SJSA1 (cell line): ENCODE measurements at regions not wholly inside any gene's neighbourhood (a gene's known extent, or its start where the extent isn't known, plus 50 kb on each side); places are given as distances from the start of the nearest gene placed in this dataset.

ENCODE experiments used
- DNase-seq, 2 experiments: peaks; one replicate each; pipeline ENCODE4 v3.0.0-alpha.2; 2015 to 2020; ENCODE audit warnings: low spot score in 2 of 2, low read depth in 1 of 2
- H3K27ac ChIP-seq: fragments of 250-450 bp; sonication (Bioruptor Pico); 2 replicates; pipeline ENCODE4 v1.5.1; 2020; ENCODE audit warnings: mild to moderate bottlenecking, moderate library complexity
- H3K27me3 ChIP-seq: fragments of 250-450 bp; sonication (Bioruptor Pico); replicated peaks from 2 replicates; pipeline ENCODE4 v1.5.1; 2020; ENCODE audit warnings: mild to moderate bottlenecking, moderate library complexity
- H3K36me3 ChIP-seq: fragments of 250-450 bp; sonication (Bioruptor Pico); 2 replicates; pipeline ENCODE4 v1.5.1; 2020; ENCODE audit warnings: mild to moderate bottlenecking
- H3K4me1 ChIP-seq: fragments of 250-450 bp; sonication (Bioruptor Pico); replicated peaks from 2 replicates; pipeline ENCODE4 v1.6.1; 2021; ENCODE audit warnings: mild to moderate bottlenecking
- H3K4me3 ChIP-seq: fragments of 250-450 bp; sonication (Bioruptor Pico); 2 replicates; pipeline ENCODE4 v1.5.1; 2020; ENCODE audit warnings: mild to moderate bottlenecking
- H3K9me3 ChIP-seq: fragments of 250-450 bp; sonication (Bioruptor Pico); replicated peaks from 2 replicates; pipeline ENCODE4 v1.5.1; 2020; ENCODE audit warnings: mild to moderate bottlenecking

DNA sequence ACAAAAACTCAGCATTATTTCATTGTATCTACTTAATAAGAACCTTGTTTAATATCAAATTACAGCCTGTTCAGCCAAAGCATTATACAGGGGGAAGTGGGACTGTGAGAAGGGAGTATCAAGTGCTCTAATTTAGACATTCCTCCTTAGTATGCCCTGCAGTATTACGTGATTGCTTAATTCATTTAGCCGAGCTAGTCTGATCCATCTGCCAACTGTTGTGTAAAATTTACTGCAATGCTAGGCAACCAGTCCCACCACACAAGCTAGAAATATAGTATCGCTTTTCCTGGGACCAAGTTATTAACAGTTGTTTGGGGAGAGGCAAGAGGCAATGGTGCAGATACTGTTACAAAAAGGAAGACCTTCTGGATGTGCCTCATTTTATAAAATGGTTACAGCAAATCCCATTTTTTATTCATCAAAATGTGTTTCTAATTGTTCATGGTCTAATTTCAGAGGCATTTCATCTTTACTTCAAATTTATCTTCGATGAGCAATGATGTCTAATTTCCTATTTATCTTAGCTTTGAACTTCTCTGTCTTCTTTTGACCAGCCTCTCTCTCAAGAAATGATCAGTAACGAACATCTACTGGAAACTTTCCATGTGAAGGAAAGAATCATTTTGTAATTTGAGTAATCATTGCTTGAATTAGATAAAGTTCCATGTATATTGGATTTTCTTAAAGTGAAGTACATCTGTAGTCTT, 283.3 kb downstream of the DUSP10 start:
- no peak overlapping the region for H3K4me3 ChIP-seq
- no peak for DNase-seq
- H3K27ac ChIP-seq = no peak overlapping the region
- peaks cover 11% of the 10 kb centered on the region for H3K4me1 ChIP-seq
- H3K9me3 ChIP-seq = no peaks in the 10 kb centered on the region
- no peaks in the 10 kb centered on the region for H3K27me3 ChIP-seq
- no peaks in the 10 kb centered on the region for H3K36me3 ChIP-seq

DNA sequence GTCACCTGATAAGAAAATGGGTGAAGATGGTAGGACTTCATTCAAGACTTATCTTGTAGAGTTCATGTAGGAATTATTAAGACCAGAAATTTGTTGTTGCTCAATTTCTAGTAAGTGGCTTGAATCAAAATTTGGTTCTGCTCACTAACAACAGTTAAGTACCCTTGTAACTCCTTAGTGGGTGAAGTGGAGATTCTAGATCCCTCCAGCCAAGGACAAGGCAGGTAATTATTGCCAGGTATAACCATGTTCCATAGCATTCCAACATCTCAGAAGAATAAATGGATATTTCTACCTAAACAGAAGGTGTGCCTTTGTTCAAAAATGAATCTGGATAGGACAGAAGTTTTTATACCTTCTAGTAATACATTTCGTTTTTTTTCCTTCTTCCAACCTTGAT, 282.3 kb downstream of the DUSP10 start:
- H3K4me3 ChIP-seq = no peak overlapping the region
- H3K36me3 ChIP-seq = no peaks in the 10 kb centered on the region
- no peaks in the 10 kb centered on the region for H3K9me3 ChIP-seq
- H3K27ac ChIP-seq = no peak overlapping the region
- DNase-seq = no peak
- no peaks in the 10 kb centered on the region for H3K27me3 ChIP-seq
- H3K4me1 ChIP-seq = peaks cover 3% of the 10 kb centered on the region

DNA sequence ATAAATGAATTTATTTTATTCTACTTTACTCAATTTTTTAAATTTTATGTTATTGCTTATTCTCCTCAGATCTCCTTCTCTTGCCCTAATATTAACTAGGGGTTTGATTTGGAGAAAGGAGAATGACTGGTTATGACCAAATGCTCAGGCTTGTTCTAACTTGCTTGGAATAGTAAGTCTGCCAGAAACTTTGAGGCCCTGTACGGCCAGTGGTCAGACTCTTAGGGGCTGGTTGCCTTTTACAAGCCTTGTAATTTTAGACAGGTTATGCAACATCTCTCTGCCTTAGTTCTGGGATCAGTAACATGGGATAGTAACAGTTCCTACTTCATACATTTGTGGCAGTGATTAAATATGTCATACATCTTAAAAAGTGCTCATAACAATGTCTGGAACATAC, 279.5 kb downstream of the DUSP10 start:
- Histone ChIP-seq H3K27ac (no peak overlapping the region), H3K4me3 (no peak overlapping the region), H3K9me3 (no peaks in the 10 kb centered on the region), H3K27me3 (no peaks in the 10 kb centered on the region), H3K36me3 (no peaks in the 10 kb centered on the region), H3K4me1 (no peaks in the 10 kb centered on the region)
- DNase-seq = no peak

DNA sequence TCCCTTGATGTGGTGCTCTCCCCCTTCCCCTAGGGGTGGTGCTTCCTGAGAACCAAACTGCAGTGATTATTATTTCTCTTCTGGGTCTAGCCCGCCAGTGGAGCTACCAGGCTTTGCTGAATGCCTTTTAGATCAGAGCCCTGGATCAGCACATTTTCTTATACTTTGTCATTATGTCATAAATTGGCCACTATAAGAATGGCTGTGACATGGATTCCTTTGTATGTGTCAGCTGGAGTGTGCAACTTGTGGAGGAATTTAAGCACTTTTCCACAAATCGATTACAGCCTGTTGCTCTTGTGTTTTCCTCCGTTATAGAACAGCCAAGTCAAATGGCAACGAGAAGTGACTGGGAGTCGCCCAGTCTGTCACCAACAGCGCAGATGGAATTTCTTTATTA, 273.3 kb downstream of the DUSP10 start:
- no peak overlapping the region for H3K4me3 ChIP-seq
- H3K9me3 ChIP-seq = no peaks in the 10 kb centered on the region; the same call in 1 of the 2 replicates
- H3K36me3 ChIP-seq = no peaks in the 10 kb centered on the region
- no peaks in the 10 kb centered on the region for H3K27me3 ChIP-seq
- DNase-seq = no peak
- no peak overlapping the region for H3K27ac ChIP-seq
- H3K4me1 ChIP-seq = no peaks in the 10 kb centered on the region

DNA sequence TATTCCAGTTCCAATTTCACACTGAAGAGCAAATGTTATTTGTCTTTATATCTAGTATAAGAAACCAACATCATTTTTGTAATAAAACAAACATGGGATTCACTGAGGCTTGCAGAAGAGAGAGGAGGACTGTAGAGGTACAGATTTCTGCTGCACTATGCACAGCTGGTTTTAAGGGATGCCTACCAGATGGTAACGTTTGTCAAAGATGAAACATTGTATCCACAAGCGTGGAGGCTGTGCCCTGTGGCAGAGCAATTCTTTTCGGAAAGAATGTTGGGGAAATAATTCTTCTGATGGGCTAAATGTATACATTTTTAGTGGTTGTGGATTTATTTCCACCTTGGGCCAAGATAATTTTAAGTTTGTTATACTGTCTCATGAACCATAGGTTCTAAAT, 272.4 kb downstream of the DUSP10 start:
- Histone ChIP-seq H3K27me3 (no peaks in the 10 kb centered on the region), H3K4me3 (no peak overlapping the region), H3K4me1 (no peaks in the 10 kb centered on the region), H3K36me3 (no peaks in the 10 kb centered on the region), H3K9me3 (no peaks in the 10 kb centered on the region; the same call in 1 of the 2 replicates), H3K27ac (no peak overlapping the region)
- DNase-seq = no peak

DNA sequence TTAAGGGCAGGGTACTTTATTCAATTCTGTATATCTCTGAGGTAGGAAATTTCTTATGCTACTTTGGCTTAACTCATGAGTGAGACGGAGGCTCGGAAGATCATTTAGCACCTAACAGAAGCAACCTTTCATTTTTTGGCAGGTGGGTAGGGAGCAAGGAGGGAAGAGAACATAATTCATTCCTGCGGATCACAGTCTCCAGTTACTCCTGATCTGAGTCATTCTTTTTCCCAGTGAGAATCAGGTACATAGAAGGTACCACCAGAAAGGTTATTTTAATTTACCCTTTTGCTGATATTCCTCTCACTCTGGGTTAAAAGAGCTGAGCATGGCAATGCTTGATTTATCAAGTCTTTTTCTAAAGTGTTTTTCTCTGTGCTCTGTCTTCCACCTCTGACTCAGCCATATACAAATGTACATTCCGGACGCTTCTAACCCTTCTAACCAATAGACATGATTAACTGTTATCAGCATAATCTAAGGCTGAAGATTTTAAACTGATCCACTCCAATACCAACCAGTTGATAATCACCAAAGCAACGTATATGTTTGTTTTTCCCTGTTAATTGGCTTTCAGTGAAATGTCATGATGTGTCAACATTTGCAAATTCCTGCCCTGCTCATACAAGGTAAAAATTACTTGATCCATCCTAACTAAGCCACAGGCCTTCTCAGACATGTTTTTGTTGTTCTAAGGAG, 271.7 kb downstream of the DUSP10 start:
- Histone ChIP-seq H3K27ac (no peak overlapping the region), H3K27me3 (no peaks in the 10 kb centered on the region), H3K4me1 (no peaks in the 10 kb centered on the region), H3K4me3 (no peak overlapping the region), H3K36me3 (no peaks in the 10 kb centered on the region), H3K9me3 (no peaks in the 10 kb centered on the region; the same call in 1 of the 2 replicates)
- DNase-seq = no peak

DNA sequence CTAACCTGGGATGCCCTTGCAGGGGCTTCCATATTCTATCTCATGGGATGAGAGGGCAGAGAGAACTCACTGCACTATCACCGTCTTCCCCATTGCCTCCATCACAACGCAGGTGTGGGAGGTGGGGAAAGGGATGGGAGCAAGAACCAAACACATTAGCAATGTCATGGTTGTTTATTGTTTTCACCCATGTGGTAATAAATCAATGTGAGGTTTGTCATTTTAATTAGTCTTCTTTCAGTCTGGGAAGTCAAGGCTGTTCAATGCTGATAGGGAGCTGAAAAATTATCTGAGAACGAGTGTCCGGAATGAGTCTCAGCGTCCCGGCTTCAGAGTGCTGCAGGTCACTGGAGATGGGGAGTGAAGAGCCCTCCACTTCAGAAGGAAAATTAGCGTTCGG, 268.5 kb downstream of the DUSP10 start:
- H3K27me3 ChIP-seq = no peaks in the 10 kb centered on the region
- no peaks in the 10 kb centered on the region for H3K36me3 ChIP-seq
- DNase-seq = no peak
- H3K4me1 ChIP-seq = peaks cover 7% of the 10 kb centered on the region
- no peak overlapping the region for H3K27ac ChIP-seq
- no peaks in the 10 kb centered on the region; the same call in 1 of the 2 replicates for H3K9me3 ChIP-seq
- H3K4me3 ChIP-seq = no peak overlapping the region

DNA sequence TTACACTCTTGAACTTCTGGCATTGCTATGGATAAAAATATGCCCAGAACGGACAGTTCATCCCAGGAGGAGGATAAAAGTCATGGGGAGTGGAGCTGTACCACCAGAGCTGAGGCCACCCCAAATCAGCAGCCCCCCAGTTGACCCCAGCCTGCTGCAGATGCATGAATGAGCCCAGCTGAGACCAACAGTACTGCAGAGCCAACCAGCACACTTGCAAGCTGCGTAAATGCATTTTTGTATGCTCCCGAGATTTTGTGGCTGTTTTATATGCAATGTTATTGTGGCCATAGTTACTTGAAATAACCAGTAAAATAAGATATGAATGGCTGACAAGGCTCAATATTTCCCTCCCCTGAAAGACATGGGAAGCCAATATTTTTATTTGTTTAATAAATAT, 264.6 kb downstream of the DUSP10 start:
- no peak for DNase-seq
- Histone ChIP-seq H3K27ac (no peak overlapping the region), H3K9me3 (no peaks in the 10 kb centered on the region), H3K4me1 (peaks cover 10% of the 10 kb centered on the region), H3K4me3 (no peak overlapping the region), H3K36me3 (no peaks in the 10 kb centered on the region), H3K27me3 (no peaks in the 10 kb centered on the region)

DNA sequence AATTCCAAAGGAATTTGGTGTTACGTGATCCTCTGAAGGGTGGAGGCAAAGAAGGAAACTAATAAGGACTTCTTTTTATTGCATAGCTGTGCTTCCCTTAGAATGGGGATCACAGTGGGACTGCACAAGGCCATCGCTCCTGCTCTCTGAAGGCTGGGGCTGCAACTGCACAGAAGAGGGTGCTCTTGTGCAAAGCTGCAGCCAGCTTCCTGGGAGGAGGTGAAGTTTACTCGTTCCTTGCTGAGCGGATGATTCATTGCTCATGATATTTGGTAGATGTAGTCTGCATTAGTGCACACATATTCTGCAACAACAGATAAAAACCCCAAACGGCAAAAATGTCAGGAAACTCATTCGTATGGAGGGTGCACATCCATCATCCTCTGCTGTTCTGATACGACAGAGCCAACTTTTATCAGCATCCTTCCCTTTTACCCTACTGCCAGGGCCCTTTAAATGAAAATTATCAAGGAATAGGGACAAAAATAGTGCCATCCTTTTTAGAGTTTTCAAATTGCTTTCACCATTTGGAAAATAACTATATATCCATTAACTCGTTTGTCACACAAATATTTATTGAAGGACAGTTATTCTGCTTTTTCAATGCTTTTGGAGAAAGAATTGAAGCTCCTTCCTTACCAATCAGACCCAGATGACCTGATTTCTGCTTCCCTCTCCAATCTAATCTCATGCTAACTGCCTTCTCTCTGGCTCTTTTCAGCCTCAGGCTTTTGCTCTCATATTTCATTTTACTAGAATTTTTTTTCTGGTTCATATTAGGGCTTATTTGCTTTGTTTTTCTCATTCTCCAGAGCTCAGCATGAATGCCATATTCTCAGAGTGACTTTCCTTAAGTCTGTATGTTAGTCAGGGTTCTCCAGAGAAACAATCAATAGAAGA, 263.6 kb downstream of the DUSP10 start:
- Histone ChIP-seq H3K36me3 (no peaks in the 10 kb centered on the region), H3K4me1 (peaks cover 10% of the 10 kb centered on the region), H3K27me3 (no peaks in the 10 kb centered on the region), H3K27ac (no peak overlapping the region), H3K4me3 (no peak overlapping the region), H3K9me3 (no peaks in the 10 kb centered on the region)
- peak; percentile 73 to 81 for DNase-seq

DNA sequence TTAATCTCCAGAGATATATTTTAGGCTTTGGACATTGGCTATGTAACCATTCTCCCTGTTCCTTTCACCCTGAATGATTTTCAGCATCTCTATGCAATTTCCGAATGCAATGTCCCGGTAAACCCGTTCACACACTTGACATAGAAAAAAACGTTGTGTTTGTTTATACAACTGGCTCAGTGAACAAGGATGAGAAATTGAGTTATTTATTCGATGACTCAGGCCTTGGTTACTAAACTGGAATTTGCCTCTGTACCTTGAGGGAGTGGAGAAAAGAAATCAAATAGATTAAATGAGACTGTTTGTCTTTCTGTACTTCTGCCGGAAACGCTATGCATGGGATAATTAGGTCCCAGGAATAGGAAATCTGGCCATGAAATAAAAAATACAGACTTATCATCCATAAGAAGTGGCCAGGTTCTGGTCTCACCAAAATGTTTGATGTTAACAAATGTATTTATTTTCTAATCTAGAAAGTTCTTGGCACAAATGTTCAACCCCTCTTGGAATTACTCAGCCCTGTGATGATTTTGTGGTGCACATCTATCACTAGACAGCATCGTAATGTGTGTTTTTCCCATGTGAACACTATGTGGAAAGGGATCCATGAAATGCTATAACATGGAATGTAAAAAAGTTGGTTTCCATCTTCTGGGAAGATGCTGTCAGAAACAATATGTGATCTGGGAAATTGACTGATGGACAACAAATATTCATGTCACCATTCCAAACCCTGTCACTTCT, 253.9 kb downstream of the DUSP10 start:
- Histone ChIP-seq H3K27ac (peak overlapping the region; percentile 44), H3K4me1 (peaks cover 20% of the 10 kb centered on the region), H3K9me3 (no peaks in the 10 kb centered on the region), H3K4me3 (no peak overlapping the region), H3K27me3 (no peaks in the 10 kb centered on the region), H3K36me3 (no peaks in the 10 kb centered on the region)
- peak in 1 of 2 experiments; percentile 86 for DNase-seq

DNA sequence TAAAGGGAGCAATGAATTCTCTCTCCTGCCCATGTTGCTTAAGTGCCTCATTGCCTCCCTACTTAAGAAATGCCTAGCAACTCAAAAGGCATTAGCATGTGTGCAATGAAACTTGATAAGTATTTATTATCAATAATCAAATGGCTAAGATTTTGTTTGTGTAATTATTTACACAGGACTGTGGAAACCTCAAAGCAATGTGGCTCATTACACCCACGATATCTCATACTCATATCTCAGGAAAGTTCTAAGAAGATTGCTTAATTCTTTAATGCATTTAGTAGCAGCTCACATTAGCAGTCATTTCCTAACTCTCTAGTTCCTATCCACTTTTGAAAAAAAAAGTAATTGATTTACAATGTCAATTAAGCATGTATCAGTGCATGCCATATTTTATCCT, 253.3 kb downstream of the DUSP10 start:
- no peak overlapping the region for H3K4me3 ChIP-seq
- no peak for DNase-seq
- peaks cover 20% of the 10 kb centered on the region for H3K4me1 ChIP-seq
- H3K27ac ChIP-seq = peak overlapping the region; percentile 44
- no peaks in the 10 kb centered on the region for H3K9me3 ChIP-seq
- H3K36me3 ChIP-seq = no peaks in the 10 kb centered on the region
- H3K27me3 ChIP-seq = no peaks in the 10 kb centered on the region

DNA sequence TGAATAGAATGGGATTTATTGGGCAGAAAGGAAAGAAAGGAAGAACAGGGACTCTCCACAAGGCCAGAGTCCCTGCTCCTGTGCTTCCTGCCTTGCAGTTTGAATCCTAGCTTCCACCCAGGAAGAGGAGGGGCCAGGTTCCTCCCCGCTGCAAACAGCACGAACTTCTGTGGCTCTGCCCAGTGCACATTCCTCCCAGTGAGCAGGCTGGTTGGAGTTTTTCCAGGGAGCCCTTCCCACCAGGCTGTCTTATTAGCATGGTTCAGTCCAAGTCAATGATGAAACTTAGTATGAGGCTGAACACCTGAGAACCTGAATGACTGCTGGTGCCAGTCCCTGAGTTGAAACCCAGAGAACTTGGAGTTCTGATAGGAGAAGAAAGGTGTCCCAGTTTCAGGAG, 247.2 kb downstream of the DUSP10 start:
- Histone ChIP-seq H3K27ac (no peak overlapping the region), H3K9me3 (no peaks in the 10 kb centered on the region), H3K36me3 (no peaks in the 10 kb centered on the region), H3K4me1 (no peaks in the 10 kb centered on the region), H3K27me3 (no peaks in the 10 kb centered on the region), H3K4me3 (no peak overlapping the region)
- peak in 1 of 2 experiments; percentile 46 for DNase-seq

DNA sequence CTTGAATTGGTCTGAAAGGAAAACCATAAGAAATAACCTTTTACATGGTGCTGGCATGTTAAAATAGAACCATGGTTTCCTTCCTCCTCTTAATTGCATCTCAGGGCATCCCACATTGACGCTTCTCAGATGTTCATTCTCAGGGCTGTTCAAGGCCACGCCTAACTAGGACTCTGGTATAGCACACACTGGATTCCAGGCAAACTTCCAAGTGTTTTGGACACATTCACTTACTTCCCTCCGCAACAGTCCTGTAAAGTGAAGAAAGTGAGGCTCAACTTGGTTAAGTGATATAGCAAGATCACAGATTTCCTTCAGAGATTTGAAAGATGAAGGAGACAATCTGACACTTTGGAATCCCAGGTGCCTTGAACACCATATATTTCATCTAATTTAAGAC, 244.8 kb downstream of the DUSP10 start:
- Histone ChIP-seq H3K9me3 (no peaks in the 10 kb centered on the region), H3K4me1 (no peaks in the 10 kb centered on the region), H3K36me3 (no peaks in the 10 kb centered on the region), H3K27ac (no peak overlapping the region), H3K4me3 (no peak overlapping the region), H3K27me3 (no peaks in the 10 kb centered on the region)
- no peak for DNase-seq
